Non-pigmented ciliary epithelial cell (primary cell): ENCODE measurements at regions not wholly inside any gene's neighbourhood (a gene's known extent, or its start where the extent isn't known, plus 50 kb on each side); places are given as distances from the start of the nearest gene placed in this dataset.
A peak's percentile ranks its signal among the peaks of the same experiment; 100 is the strongest.
"Not testable (repeated sequence)": the region's sequence is repeated elsewhere in the genome, so short reads cannot be mapped to it uniquely, and the experiment has no call there.

ENCODE experiments used
- DNase-seq: peaks from one replicate; pipeline ENCODE4 v3.0.0-alpha.2; 2010; ENCODE audit warnings: low read depth

DNA sequence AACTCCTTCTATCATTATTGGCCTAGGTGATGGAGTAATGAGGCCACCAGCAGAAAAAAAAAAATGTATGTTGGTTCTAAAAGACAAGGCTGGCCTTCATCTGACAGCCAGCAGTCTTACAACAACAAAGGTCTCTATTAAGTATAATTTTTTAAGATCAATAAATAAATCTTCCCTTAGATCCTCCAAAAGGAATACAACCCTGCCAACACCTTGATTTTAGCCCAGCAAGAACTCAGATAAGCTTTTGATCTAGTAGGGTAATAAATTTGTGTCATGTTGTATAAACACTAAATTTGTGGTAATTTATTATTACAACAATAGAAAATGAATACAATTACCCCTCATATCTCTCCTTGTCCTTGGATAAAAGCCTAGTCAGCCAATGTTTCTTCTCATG, 633.2 kb upstream of the FAM174A start:
- no peak for DNase-seq

DNA sequence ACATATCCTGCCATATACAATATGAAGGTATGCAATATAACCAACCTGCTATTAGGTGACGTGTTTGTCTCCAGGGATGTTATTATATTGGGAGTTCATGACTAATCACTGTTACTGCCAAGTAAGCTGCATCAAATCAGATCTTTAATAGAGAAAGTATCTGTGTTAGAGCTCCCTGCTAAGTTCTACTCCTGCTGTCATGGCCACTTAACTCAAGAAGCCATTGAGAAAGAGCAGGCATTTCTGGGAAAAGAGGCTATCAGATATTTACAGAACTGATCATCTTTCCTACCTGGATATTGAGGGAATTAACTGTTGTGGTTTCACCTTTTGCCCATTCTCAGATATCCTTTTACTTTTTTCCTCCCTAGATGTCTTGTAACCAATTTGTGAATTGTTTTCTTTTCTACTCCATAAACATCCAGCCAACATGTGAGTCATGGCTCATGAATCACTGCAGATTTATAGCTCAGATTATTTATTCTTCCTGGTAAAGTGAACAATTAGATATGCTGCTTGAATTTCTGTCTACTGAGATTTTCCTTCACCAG, 634.8 kb upstream of the FAM174A start:
- DNase-seq: peak; percentile 44

GRCh38 chr5:99879791-99880511, 655.2 kb upstream of the FAM174A start:
- no peak for DNase-seq

DNA sequence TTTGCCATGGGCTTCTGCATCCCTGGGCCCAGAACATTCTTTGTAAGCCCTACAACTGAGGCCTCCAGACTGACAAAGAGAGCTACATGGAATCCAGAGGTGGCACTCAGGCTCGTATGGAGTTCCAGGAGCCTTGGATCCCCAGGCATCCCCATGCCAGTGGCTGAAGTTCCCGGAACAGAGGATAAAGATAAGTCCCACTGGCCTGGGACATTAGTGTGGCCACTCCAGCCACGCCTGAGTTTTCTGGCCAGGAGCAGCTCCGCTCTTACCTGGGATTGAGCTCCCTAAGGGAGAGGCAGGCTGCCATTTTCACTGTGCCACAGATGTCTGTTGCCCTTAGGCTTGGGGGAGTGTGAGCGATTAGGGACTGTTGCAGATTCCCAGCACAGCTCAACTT, 656.3 kb upstream of the FAM174A start:
- DNase-seq: no peak

DNA sequence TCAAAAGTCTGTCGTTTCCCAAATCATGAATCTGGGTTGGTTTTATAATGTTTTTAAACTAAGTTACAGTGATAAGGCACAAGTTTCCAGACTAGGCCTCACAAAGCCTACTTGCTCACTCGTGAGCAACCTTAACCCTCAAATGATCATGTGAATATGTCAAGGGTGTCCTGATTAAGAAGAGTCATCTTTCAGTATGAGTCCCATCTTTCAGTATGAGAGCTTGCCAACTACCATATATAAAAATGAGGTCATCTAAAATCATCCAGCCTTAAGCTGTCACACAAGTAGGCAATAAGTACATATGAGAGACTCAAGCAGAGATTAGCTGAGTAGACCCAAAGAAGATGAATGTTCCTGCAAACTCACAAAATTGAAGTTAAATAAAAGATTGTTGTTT, 668.4 kb upstream of the FAM174A start:
- DNase-seq: no peak

GRCh38 chr5:99865159-99865558, 670.0 kb upstream of the FAM174A start:
- DNase-seq: no peak

- no peak for DNase-seq
These were observed 699.4 kb upstream of the FAM174A start for GRCh38 chr5:99835791-99836190.

DNA sequence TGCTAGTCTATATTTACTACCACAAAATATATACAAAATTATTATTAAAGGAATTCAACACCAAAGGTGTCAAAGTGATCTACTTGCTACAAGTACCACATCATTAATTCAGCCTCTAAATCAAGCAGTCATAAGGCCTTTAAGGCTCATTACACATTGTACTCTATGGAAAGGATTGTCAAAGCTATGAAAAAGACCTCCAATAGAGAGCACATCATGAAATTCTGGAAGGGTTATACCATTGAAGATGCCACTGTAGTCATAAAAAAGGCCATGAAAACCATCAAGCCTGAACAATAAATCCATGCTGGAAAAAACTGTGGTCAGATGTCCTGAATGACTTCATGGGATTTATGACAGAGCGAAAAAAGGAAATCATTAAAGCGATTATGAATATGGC, 708.0 kb upstream of the FAM174A start:
- no peak for DNase-seq

DNA sequence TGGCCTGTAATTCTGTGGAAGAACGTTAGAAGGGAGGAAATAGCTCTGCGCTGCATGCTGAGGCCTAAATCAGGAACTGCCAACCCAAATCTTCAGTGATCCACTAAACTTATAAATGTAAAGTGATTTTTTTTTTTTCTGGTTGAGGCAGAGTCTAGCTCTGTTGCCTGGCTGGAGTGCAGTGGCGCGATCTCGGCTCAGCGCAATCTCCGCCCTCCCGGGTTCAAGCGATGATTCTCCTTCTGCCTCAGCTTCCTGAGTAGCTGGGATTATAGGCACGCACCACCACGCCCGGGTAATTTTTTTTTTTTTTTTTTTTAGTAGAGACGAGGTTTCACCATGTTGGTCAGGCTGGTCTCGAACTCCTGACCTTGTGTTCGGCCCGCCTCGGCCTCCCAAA, 717.4 kb upstream of the FAM174A start:
- DNase-seq: no peak

- DNase-seq: no peak
These were observed 720.7 kb upstream of the FAM174A start for GRCh38 chr5:99814321-99815063.

GRCh38 chr5:99808657-99809230, 726.4 kb upstream of the FAM174A start:
- no peak for DNase-seq

DNA sequence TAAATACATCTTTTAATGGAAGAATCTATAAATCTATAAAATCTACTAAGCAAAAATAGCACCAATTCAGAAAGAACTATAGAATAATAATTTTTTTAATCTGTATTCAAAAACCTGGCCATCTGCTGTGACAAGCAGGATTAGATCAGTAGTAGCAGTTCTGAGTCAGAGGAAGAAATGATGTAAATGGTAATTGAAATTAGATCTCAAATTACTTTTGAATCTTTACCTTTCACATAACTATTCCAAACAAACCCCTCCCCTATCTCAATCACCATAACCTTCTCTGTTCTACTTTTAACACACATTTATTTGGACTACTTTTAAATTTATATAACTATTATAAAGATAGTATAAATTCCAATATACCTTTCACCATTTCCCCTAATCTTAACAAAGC, 727.8 kb upstream of the FAM174A start:
- no peak for DNase-seq

DNA sequence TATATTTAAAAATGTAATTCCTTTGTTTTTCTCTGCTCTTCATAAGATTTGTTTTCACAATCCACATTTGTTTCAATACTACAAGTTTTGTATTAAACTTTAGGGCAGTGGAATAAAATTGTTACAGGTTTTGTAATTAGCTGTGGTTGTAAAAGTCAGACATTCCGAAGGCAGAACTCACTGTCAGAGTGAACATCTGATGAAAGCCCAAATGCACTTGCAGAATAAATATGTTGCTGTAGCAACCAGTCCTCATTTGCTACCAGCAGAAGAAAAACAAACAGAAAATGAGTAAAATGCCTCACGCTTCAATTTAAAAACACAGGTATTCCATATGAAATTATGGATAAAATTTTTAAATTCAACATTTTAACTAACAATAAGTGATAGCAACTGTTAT, 740.1 kb upstream of the FAM174A start:
- DNase-seq: no peak

DNA sequence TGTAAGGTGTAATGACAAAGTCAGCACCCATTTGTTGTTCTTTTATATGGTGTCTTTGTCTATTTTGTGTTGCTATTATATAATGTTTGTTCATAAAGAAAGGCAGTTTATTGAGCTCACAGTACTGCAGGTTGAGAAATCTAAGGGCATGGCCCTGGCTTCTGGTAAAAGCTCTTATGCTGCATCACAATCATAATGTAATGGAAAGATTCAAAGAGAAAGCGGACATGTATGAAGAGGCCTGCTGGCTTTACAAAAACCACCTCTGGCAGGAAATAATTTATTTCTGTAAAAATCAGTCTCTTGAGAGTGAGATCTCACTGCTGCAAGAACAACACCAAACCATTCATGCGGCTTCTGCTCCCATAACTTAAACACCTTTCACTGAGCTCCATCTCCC, 746.7 kb upstream of the FAM174A start:
- DNase-seq: no peak

- no peak for DNase-seq
These were observed 760.0 kb upstream of the FAM174A start for GRCh38 chr5:99775189-99775588.

DNA sequence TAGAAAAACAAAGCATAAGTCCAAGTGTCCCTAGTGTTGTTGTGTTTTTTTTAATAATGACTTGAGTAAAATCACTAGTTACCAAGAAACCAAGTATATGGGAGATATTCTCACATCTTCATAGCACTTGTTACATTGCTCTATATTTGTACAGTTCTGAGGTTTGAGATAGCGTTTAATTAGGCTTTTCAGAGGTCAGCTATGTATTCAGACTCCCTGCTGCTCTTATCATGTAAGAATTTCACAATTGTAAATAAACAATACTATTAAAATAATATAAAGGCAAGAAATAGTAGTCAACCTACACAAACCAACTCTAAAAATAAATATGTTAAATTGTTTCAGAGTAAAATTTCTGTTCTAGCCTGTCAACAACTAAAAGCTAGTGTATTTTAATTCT, 761.9 kb upstream of the FAM174A start:
- no peak for DNase-seq

- no peak for DNase-seq
These were observed 763.9 kb upstream of the FAM174A start for GRCh38 chr5:99771296-99771695.

- DNase-seq: no peak
These were observed 770.2 kb upstream of the FAM174A start for GRCh38 chr5:99765011-99765410.

DNA sequence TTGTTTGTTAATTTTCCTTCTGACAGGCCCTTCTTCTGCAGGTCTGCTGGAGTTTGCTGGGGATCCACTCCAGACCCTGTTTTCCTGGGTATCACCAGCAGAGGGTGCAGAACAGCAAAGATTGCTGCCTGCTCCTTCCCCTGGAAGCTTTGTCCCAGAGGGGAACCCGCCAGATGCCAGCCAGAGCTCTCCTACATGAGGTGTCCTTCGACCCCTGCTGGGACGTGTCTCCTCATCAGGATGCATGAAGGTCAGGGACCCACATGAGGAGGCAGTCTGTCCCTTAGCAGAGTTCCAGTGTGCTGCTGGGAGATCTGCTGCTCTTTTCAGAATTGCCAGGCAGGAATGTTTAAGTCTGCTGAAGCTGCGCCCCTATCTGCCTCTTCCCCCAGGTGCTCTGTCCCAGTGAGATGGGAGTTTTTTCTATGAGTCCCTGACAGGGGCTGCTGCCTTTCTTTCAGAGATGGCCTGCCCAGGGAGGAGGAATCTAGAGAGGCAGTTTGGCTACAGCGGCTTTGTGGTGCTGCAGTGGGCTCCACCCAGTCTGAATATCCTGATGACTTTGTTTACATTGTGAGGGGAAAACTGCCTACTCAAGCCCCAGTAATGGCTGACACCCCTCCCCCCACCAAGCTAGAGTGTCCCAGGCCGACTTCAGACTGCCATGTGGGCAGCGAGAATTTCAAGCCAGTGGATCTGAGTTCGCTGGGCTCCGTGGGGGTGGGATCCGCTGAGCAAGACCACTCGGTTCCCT, 772.0 kb upstream of the FAM174A start:
- no peak for DNase-seq

DNA sequence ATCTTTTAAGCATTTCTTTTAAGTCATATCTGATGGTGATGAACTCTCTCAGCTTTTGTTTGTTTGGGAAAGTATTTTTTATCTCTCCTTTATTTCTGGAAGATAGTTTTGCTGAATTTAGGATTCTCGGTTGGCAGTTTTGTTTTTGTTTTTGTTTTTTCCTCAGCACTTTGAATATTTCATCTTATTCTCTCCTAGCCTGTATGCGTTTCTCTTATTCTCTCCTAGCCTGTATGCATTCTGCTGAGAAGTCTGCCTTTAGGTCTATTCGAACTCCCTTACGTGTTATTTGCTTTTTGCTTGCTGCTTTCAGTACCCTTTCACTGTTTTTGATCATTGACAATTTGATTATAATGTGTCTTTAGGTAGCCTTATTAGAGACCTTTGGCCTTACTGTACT, 787.8 kb upstream of the FAM174A start:
- no peak for DNase-seq

DNA sequence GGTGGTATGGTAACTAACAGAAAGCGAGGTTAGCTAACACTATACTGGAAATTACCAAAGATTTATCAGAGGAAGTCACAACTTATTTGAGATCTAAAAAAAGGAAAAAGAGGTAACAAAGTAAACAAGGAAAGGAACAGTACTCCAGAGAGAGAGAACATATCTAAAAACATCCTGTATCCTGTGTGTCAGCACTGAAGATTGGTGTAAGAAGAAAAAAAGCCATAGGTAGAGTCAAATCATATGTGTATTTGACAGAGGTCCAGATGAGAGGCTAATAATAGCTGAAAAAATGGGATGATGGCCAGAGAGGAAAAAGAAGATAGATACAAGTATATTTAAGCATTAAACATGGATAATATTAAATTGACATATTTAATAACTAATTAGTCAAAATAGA, 802.0 kb upstream of the FAM174A start:
- DNase-seq: not testable (repeated sequence)

DNA sequence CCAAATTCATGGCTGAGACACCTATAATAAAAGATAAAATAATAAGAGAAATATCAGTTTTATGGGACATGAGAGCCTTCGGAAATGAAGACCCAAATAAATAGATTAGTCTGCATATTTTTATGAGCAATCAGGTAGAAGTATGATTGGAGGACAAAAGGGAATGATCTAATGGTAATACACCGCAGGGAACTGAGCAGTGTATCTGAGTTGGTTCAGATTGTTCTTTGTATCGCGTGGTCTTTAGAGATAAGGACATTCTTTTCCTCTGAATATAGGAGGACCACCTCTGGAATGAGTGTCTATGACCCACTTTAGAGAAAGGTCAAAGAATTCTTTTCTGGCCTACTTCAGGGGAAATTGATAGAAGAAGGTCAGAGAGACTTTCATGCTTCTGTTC, 801.8 kb upstream of the CHD1 start:
- DNase-seq: peak; percentile 10
